HL-60 (cell line): ENCODE measurements at regions not wholly inside any gene's neighbourhood (a gene's known extent, or its start where the extent isn't known, plus 50 kb on each side); places are given as distances from the start of the nearest gene placed in this dataset.

ENCODE experiments used
- DNase-seq, 2 experiments: peaks; one replicate each; pipeline ENCODE4 v3.0.0-alpha.2; 2010 to 2020; ENCODE audit warnings: low read depth in 1 of 2, low spot score in 1 of 2
- H3K27ac ChIP-seq: fragments of 250-450 bp; sonication (Bioruptor Pico); replicated peaks from 2 replicates; pipeline ENCODE4 v1.5.1; 2020; ENCODE audit warnings: mild to moderate bottlenecking, moderate library complexity
- H3K27me3 ChIP-seq: fragments of 250-450 bp; sonication (Bioruptor Pico); 2 replicates; pipeline ENCODE4 v1.5.1; 2021; ENCODE audit warnings: mild to moderate bottlenecking, moderate library complexity; ENCODE audit not compliant: insufficient read depth, poor library complexity, severe bottlenecking
- H3K4me3 ChIP-seq: replicated peaks from 2 replicates; pipeline ENCODE4 v1.5.1; 2011; ENCODE audit warnings: mild to moderate bottlenecking, control low read depth, low read length; ENCODE audit not compliant: insufficient read depth
- CTCF ChIP-seq: IDR thresholded peaks from one replicate; pipeline ENCODE4 v1.5.1; 2011; ENCODE audit warnings: low read length, control low read depth, inconsistent platforms; ENCODE audit not compliant: insufficient read depth
- GABPA ChIP-seq: IDR thresholded peaks from 2 replicates; pipeline ENCODE4 v1.6.1; 2012; ENCODE audit warnings: low read depth
- POLR2AphosphoS5 ChIP-seq: IDR thresholded peaks from 2 replicates; pipeline ENCODE4 v1.6.1; 2012; ENCODE audit warnings: low read depth
- REST ChIP-seq: IDR thresholded peaks from 2 replicates; pipeline ENCODE4 v1.6.1; 2012; ENCODE audit warnings: low read depth; ENCODE audit not compliant: insufficient replicate concordance
- SPI1 ChIP-seq: IDR thresholded peaks from 2 replicates; pipeline ENCODE4 v1.6.1; 2012; ENCODE audit warnings: low read depth, mild to moderate bottlenecking, borderline replicate concordance

- Histone ChIP-seq H3K4me3 (no peak overlapping the region), H3K27me3 (peaks cover 3% of the 10 kb centered on the region), H3K27ac (no peak overlapping the region)
- no peak for TF ChIP-seq POLR2AphosphoS5
- TF ChIP-seq REST, result no peak
- TF ChIP-seq SPI1, result no peak
- no peak for TF ChIP-seq GABPA
- TF ChIP-seq CTCF, result no peak
- DNase-seq, result no peak
Measured at GRCh38 chr14:101066826-101067510, 163.4 kb upstream of the RTL1 start.

GRCh38 chr14:101068313-101069227 is 165.0 kb upstream of the RTL1 start:
- no peak overlapping the region for H3K27ac ChIP-seq
- TF ChIP-seq SPI1 (no peak), POLR2AphosphoS5 (no peak), GABPA (no peak), CTCF (no peak), REST (no peak)
- no peak for DNase-seq
- H3K27me3 ChIP-seq, result peaks cover 3% of the 10 kb centered on the region
- no peak overlapping the region for H3K4me3 ChIP-seq

- TF ChIP-seq SPI1 (no peak), POLR2AphosphoS5 (no peak), REST (no peak), CTCF (no peak), GABPA (no peak)
- H3K27me3 ChIP-seq, result peaks cover 3% of the 10 kb centered on the region
- H3K4me3 ChIP-seq, result no peak overlapping the region
- H3K27ac ChIP-seq, result no peak overlapping the region
- no peak for DNase-seq
Measured at GRCh38 chr14:101069228-101069549, 165.7 kb upstream of the RTL1 start.
